ENCODE measurements at regions not wholly inside any gene's neighbourhood (a gene's known extent, or its start where the extent isn't known, plus 50 kb on each side); places are given as distances from the start of the nearest gene placed in this dataset.

- no peak for DNase-seq
Measured at GRCh38 chr15:62969442-62970089, 73.0 kb upstream of the TPM1 start.

DNA sequence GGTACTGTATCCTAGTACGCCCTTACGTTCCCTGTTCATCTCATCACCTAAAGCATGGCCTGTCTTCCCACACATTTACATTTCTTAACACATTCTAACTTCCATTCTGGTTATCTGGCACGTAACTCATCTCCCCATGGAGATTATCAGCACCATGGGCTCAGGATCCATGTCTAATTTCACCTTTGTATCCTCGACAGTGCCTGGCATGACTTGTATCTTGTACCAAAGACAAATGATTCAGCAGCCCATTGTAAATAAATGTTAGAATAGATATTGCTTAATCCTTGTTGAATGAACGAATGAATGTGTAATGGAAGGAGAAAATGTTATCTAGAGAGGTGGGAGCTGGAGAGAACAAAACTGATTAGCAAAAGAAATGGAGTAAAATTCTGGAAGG, 69.7 kb upstream of the TPM1 start:
- no peak for DNase-seq

DNA sequence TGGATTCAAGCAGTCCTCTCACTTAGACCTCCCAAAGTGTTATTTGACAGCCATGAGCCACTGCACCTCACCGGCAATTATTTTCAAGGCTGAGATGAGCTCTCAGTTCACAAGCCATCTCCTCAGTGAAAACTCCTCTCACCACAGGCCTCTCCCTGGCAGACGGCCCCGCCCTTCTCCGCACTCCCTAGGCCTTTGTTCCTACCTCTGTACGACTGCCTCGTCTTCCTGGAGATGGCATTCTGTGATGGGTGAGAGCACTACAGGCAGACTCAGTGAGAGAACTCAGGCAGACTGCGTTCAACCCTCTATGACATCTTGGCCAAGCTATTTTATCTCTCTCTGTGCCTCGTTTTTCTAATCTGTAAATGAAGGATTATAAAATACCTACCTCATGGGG, 67.0 kb upstream of the TPM1 start:
- DNase-seq = no peak

DNA sequence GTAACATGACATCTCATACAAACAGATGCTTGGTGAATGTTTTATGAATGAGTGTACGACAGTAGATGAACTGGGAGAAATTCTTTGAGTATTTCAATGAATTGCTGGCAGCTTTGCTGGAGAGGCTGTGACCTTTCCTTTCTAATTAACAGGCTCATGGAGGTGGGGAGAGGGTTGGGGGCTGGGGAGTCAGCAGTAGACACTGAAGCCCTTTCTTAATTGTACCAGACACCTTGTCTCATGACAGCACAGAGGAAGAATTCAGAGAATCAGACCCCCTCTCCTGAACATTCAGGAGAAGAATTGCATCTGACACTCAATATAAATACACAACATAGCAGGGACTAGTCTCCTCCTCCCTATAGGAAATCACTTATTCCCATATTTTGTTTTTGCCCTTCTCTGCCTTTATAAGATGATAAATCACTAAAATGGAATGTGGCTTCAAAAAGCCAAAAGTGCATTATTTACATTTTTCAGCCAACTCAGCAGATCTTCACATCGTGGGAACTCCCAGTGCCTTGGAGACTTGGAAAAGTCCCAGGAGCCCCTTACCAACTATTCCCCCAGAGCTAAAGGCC, 66.2 kb upstream of the TPM1 start:
- no peak for DNase-seq

- DNase-seq = no peak
Measured at GRCh38 chr15:62977952-62978811, 64.4 kb upstream of the TPM1 start.

DNA sequence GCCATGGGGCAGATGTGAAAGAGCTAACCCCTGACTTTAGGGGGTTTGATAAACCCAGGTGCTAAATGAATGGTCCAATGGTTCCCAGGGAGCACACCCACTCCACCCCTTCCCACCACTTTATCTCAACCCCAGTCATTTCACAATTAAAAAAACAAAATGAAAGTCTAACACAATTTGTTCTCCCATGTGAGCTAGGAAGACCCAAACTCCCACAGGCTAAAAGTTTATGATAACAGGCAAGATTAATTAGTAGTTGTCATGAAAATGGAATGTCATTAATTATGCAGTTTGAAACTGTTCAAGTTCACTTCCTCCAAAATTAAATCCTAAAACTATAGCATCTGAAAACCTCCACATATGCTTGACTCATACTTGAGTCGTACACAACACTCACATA, 63.3 kb upstream of the TPM1 start:
- no peak for DNase-seq

DNA sequence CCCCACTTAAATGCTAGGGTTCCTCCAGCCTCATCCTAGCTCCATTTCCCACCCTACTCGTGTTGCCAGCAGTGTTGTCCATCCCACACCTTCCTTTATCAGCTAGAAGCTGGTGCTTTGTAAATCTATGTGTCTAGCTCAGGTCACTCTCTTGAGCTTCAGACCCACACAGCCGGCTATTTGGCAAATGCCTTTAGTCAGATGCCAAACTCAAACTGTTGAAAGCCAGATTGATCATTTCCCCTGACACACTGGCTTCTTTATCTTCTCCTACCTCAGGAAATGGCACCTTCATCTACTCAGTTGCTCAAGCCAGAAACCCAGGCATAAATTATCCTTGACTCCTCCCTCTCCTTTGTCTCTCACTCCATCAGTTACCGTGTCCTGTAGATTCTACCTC, 61.5 kb upstream of the TPM1 start:
- DNase-seq = no peak

- DNase-seq = no peak
Measured at GRCh38 chr15:62983956-62984355, 58.6 kb upstream of the TPM1 start.

DNA sequence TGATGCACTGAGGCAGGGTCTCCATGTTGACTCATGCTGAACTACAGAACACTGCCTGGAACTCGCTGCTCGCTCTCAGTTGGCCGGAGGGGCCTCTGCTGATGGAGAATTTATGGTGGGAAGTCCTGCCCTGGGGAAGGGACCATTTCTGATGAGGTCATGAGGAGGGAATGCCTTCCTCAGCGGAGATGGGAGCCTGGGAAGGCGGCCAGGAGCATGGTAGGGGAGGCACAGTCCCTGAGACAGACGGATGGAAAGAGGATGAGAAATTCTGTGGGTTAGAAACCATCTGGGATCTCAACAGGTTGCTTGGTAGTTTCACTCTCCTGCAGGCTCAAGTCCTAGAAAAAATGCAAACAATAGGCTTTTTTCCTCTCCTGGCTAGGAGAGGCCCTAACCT, 56.8 kb upstream of the TPM1 start:
- no peak for DNase-seq

DNA sequence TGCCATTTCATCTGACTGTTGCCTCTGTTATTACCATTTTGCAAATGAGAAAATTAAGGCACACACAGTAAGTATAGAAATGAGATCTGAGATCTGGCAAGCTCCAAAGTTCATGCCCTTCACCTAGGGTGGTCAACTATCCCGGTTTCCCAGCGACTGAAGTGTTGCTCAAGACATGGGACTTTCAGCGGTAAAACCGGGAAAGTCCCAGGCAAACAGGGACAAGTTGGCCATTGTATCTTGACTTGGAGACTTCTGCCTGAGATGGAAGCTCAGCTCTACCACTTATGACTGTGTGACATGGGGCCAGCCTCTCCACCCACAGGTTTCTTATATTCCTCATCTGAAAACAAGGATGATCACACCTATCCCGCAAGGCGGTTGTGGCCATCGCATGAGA, 55.6 kb upstream of the TPM1 start:
- no peak for DNase-seq

DNA sequence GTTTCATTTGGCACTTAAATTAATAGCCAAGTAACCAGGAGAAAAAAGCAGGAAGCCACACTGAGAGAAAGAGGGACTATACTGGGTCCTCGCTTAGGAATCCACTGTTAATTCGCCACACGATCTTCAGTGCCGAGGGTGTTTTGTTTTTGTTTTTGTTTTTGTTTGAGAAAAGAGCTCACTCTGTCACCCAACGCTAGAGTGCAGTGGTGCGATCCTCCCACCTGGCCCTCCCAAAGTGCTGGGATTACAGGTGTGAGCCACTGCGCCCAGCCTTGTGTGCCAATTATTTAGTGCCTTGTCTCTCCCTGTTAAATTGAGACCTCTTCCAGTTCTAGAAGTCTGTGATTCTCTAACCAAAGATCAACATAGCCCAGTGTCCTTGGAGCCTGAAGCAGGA, 53.8 kb upstream of the TPM1 start:
- no peak for DNase-seq

DNA sequence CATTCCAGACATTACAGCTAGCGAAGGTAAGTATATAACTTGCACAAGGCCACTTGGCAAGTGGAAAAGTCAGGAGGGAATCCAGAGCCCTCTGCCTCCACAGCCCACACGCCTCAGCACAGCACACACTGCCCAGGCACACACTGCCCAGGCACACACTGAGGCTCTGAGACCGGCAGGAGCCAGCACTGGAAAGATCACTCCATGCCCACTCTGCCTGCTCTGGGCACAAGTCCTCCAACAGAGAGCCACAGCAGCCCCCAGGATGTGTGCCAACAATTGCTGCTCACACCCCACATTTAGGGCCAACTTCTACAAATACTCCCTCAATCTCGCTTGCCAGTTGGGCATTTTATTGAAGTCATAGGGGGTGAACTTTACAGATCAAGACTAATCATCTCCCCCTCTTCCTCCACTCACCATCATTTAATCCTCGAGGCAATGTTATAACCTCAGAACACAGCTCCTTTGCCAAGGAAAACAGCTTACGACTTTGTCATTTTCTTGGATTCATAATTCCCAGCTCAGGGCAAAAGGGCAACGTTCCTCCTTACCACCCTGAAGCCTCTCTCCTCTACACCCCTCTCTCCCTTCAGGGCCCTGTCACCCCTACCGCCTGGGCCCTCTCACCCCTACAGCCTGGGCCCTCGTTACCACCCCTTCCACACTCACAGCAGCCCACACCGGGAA, 53.0 kb upstream of the TPM1 start:
- DNase-seq = no peak

GRCh38 chr15:62991698-62992097, 50.8 kb upstream of the TPM1 start:
- no peak for DNase-seq

- DNase-seq = no peak
Measured at GRCh38 chr15:62992302-62992701, 50.2 kb upstream of the TPM1 start.
